GM12864 (cell line): ENCODE measurements at regions not wholly inside any gene's neighbourhood (a gene's known extent, or its start where the extent isn't known, plus 50 kb on each side); places are given as distances from the start of the nearest gene placed in this dataset.

Experiments
- DNase-seq: peaks from one replicate; pipeline ENCODE4 v3.0.0-alpha.2; 2011; ENCODE audit warnings: low read depth
- H3K4me3 ChIP-seq: 2 replicates; pipeline ENCODE4 v1.5.1; 2011; ENCODE audit warnings: mild to moderate bottlenecking, low read depth, low read length, control low read depth
- CTCF ChIP-seq: IDR thresholded peaks from 2 replicates; pipeline ENCODE4 v1.5.1; 2011; ENCODE audit warnings: low read depth, mild to moderate bottlenecking, moderate library complexity, low read length, control low read depth, inconsistent platforms; ENCODE audit errors: missing control alignments

DNA sequence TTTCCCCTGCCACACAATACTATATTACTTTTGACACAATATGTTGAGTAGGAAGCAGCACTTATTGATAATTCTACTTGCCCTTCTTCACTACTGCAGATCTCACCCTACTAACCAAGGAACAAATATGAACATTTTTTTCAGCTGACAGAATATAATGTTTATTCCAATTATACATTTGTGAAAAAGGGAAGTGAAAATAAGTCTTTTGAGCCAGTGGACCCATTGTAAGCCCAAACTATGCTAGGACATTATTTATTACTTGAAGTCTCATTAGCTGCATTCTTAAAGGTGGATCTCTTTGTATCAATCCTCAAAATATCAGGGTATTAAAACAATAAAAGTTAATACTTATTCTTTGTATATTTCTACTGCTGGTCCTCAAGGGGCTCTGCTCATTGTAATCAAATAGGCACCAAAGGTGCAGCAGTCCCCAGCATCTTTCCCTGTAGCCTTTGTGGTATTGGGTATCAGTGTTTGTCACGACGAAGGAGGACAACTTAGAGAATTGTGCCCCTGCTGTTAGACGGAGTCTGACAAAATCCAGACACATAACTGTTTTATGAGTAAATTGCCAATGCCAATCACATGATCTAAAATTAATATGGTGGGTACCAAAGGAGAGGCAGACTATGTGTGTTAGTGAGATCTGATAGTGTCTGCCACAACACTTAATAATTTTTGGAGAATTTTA, 453.5 kb upstream of the CDH9 start:
- no peak for DNase-seq
- no peak for TF ChIP-seq CTCF
- no peak overlapping the region for H3K4me3 ChIP-seq

GRCh38 chr5:27491047-27491446, 452.7 kb upstream of the CDH9 start:
- no peak overlapping the region for H3K4me3 ChIP-seq
- DNase-seq: no peak
- no peak for TF ChIP-seq CTCF

- H3K4me3 ChIP-seq: no peak overlapping the region
- no peak for DNase-seq
- no peak for TF ChIP-seq CTCF
Measured at GRCh38 chr5:27489701-27490100, 451.3 kb upstream of the CDH9 start.

- no peak for TF ChIP-seq CTCF
Measured at GRCh38 chr5:27482663-27483062, 444.3 kb upstream of the CDH9 start.

GRCh38 chr5:27479859-27480258, 441.5 kb upstream of the CDH9 start:
- no peak overlapping the region for H3K4me3 ChIP-seq

More at GRCh38 chr5:27482663-27483062, 444.3 kb upstream of the CDH9 start:
- no peak overlapping the region for H3K4me3 ChIP-seq
- no peak for DNase-seq

DNA sequence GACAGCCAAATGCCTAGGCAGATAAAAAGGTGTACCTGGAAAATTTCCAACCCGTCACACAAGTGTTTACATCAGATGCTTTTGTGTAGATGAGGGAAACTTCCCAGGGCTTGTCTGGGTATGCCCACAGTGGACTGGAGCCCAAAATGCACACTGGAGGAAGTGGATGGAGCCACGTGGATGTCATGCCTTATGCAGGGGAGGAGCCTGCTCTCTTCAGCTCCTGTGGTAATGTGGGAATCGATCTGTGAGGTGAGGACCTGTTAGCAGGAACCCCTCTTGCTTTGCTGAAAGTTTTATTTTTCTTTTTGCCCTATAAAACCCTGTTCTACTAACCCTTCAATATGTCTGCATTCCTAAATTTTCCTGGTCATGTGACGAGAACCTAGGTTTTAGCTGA, 439.2 kb upstream of the CDH9 start:
- TF ChIP-seq CTCF: no peak
- no peak for DNase-seq
- no peak overlapping the region for H3K4me3 ChIP-seq

More at GRCh38 chr5:27479859-27480258, 441.5 kb upstream of the CDH9 start:
- no peak for TF ChIP-seq CTCF
- DNase-seq: no peak

- no peak for DNase-seq
- no peak overlapping the region for H3K4me3 ChIP-seq
- no peak for TF ChIP-seq CTCF
Measured at GRCh38 chr5:27476356-27476988, 438.1 kb upstream of the CDH9 start.
